Middle frontal gyrus (tissue), 1 donor: ENCODE measurements at regions not wholly inside any gene's neighbourhood (a gene's known extent, or its start where the extent isn't known, plus 50 kb on each side); places are given as distances from the start of the nearest gene placed in this dataset.

Experiments
- DNase-seq: peaks from one replicate; pipeline ENCODE4 v3.0.0-alpha.2; 2015; ENCODE audit warnings: low spot score; ENCODE audit errors: extremely low spot score

- no peak for DNase-seq
Observed at GRCh38 chr9:95757439-95757838, 118.1 kb upstream of the ERCC6L2 start.

- DNase-seq = no peak
Observed at GRCh38 chr9:95756986-95757385, 118.5 kb upstream of the ERCC6L2 start.

GRCh38 chr9:95756101-95756500 lies 119.4 kb upstream of the ERCC6L2 start:
- no peak for DNase-seq

- DNase-seq = no peak
Observed at GRCh38 chr9:95755421-95755730, 120.1 kb upstream of the ERCC6L2 start.

GRCh38 chr9:95754533-95755420 lies 120.7 kb upstream of the ERCC6L2 start:
- DNase-seq = no peak

- DNase-seq = no peak
Observed at GRCh38 chr9:95753762-95754465, 121.6 kb upstream of the ERCC6L2 start.

GRCh38 chr9:95752129-95752731 lies 123.3 kb upstream of the ERCC6L2 start:
- DNase-seq = no peak

- DNase-seq = no peak
Observed at GRCh38 chr9:95751520-95751790, 124.0 kb upstream of the ERCC6L2 start.

- no peak for DNase-seq
Observed at GRCh38 chr9:95750725-95751519, 124.6 kb upstream of the ERCC6L2 start.

GRCh38 chr9:95749493-95749892 lies 126.0 kb upstream of the ERCC6L2 start:
- DNase-seq = no peak

GRCh38 chr9:95746408-95747180 lies 128.9 kb upstream of the ERCC6L2 start:
- DNase-seq = no peak

GRCh38 chr9:95742821-95743220 lies 132.7 kb upstream of the ERCC6L2 start:
- no peak for DNase-seq

- DNase-seq = no peak
Observed at GRCh38 chr9:95741631-95742030, 133.9 kb upstream of the ERCC6L2 start.

- DNase-seq = no peak
Observed at GRCh38 chr9:95740217-95741004, 135.1 kb upstream of the ERCC6L2 start.

- no peak for DNase-seq
Observed at GRCh38 chr9:95738438-95738837, 137.1 kb upstream of the ERCC6L2 start.

- no peak for DNase-seq
Observed at GRCh38 chr9:95736891-95737522, 138.5 kb upstream of the ERCC6L2 start.

GRCh38 chr9:95736370-95736769 lies 139.1 kb upstream of the ERCC6L2 start:
- no peak for DNase-seq

- no peak for DNase-seq
Observed at GRCh38 chr9:95735701-95736100, 139.8 kb upstream of the ERCC6L2 start.

GRCh38 chr9:95733741-95734666 lies 141.5 kb upstream of the ERCC6L2 start:
- no peak for DNase-seq
